Ectodermal cell (in vitro differentiated cells): ENCODE measurements at regions not wholly inside any gene's neighbourhood (a gene's known extent, or its start where the extent isn't known, plus 50 kb on each side); places are given as distances from the start of the nearest gene placed in this dataset.

Experiments used
- H3K27ac ChIP-seq: 2 replicates; pipeline ENCODE4 v1.7.0; 2013; ENCODE audit warnings: mild to moderate bottlenecking, low read depth, low read length; ENCODE audit not compliant: insufficient read depth, poor library complexity, severe bottlenecking
- H3K27me3 ChIP-seq: 2 replicates; pipeline ENCODE4 v1.7.0; 2013; ENCODE audit warnings: mild to moderate bottlenecking, low read length; ENCODE audit not compliant: insufficient read depth, control insufficient read depth, poor library complexity, severe bottlenecking
- H3K36me3 ChIP-seq: one replicate; pipeline ENCODE4 v1.7.0; 2013; ENCODE audit warnings: low read length; ENCODE audit not compliant: control insufficient read depth, insufficient read depth
- H3K4me1 ChIP-seq: one replicate; pipeline ENCODE4 v1.7.0; 2013; ENCODE audit warnings: low read length; ENCODE audit not compliant: control insufficient read depth, insufficient read depth
- H3K4me3 ChIP-seq: 2 replicates; pipeline ENCODE4 v1.7.0; 2013; ENCODE audit warnings: low read depth, low read length, control low read depth; ENCODE audit not compliant: insufficient read depth
- H3K9me3 ChIP-seq: 2 replicates; pipeline ENCODE4 v1.7.0; 2013; ENCODE audit warnings: mild to moderate bottlenecking, low read length, moderate library complexity; ENCODE audit not compliant: control insufficient read depth
- WGBS, 2 experiments: methylation state at CpG; one replicate each; pipeline ENCODE4 v1.1.7; 2013; ENCODE audit warnings: missing lambda C conversion rate in 2 of 2; 5-methylcytosine and 5-hydroxymethylcytosine counted together

- Histone ChIP-seq H3K4me3 (no peak overlapping the region), H3K4me1 (no peaks in the 10 kb centered on the region), H3K27ac (no peak overlapping the region), H3K36me3 (no peaks in the 10 kb centered on the region), H3K27me3 (no peaks in the 10 kb centered on the region), H3K9me3 (no peaks in the 10 kb centered on the region)
- WGBS, 2 experiments: 94 to 95% methylated on average over 6 of the region's 6 CpGs
Measured at GRCh38 chr1:88529581-88529980, 154.5 kb upstream of the PKN2 start.

GRCh38 chr1:88530246-88530645, 153.8 kb upstream of the PKN2 start:
- H3K4me1 ChIP-seq: no peaks in the 10 kb centered on the region
- WGBS, 2 experiments: 88 to 95% methylated on average over 3 of the region's 3 CpGs
- no peak overlapping the region for H3K4me3 ChIP-seq
- H3K9me3 ChIP-seq: no peaks in the 10 kb centered on the region
- H3K27me3 ChIP-seq: no peaks in the 10 kb centered on the region
- no peak overlapping the region for H3K27ac ChIP-seq
- no peaks in the 10 kb centered on the region for H3K36me3 ChIP-seq

GRCh38 chr1:88537787-88538186, 146.3 kb upstream of the PKN2 start:
- H3K4me3 ChIP-seq: no peak overlapping the region
- no peaks in the 10 kb centered on the region for H3K9me3 ChIP-seq
- no peaks in the 10 kb centered on the region for H3K27me3 ChIP-seq
- H3K27ac ChIP-seq: no peak overlapping the region
- no peaks in the 10 kb centered on the region for H3K36me3 ChIP-seq
- no peaks in the 10 kb centered on the region for H3K4me1 ChIP-seq
- WGBS, 2 experiments: 90 to 91% methylated on average over 3 of the region's 3 CpGs

GRCh38 chr1:88538222-88538899, 145.7 kb upstream of the PKN2 start:
- Histone ChIP-seq H3K4me3 (no peak overlapping the region), H3K9me3 (no peaks in the 10 kb centered on the region), H3K4me1 (no peaks in the 10 kb centered on the region), H3K27ac (no peak overlapping the region), H3K27me3 (no peaks in the 10 kb centered on the region), H3K36me3 (no peaks in the 10 kb centered on the region)
- 88 to 100% methylated on average over 2 of the region's 2 CpGs for WGBS, 2 experiments

GRCh38 chr1:88540255-88540654, 143.8 kb upstream of the PKN2 start:
- Histone ChIP-seq H3K36me3 (no peaks in the 10 kb centered on the region), H3K9me3 (no peaks in the 10 kb centered on the region), H3K27me3 (no peaks in the 10 kb centered on the region), H3K4me1 (no peaks in the 10 kb centered on the region), H3K4me3 (no peak overlapping the region), H3K27ac (no peak overlapping the region)
- 100% methylated on average over 1 of the region's 2 CpGs for WGBS, 2 experiments

- H3K27ac ChIP-seq: no peak overlapping the region
- H3K9me3 ChIP-seq: no peaks in the 10 kb centered on the region
- no peaks in the 10 kb centered on the region for H3K4me1 ChIP-seq
- no peak overlapping the region for H3K4me3 ChIP-seq
- 79 to 92% methylated on average over 1 of the region's 1 CpG for WGBS, 2 experiments
- no peaks in the 10 kb centered on the region for H3K36me3 ChIP-seq
- H3K27me3 ChIP-seq: no peaks in the 10 kb centered on the region
Measured at GRCh38 chr1:88541596-88541995, 142.5 kb upstream of the PKN2 start.

GRCh38 chr1:88544195-88544594, 139.9 kb upstream of the PKN2 start:
- Histone ChIP-seq H3K9me3 (no peaks in the 10 kb centered on the region), H3K4me1 (no peaks in the 10 kb centered on the region), H3K27me3 (no peaks in the 10 kb centered on the region), H3K27ac (no peak overlapping the region), H3K4me3 (no peak overlapping the region), H3K36me3 (no peaks in the 10 kb centered on the region)

- Histone ChIP-seq H3K27ac (no peak overlapping the region), H3K4me3 (no peak overlapping the region), H3K27me3 (no peaks in the 10 kb centered on the region), H3K9me3 (no peaks in the 10 kb centered on the region), H3K4me1 (no peaks in the 10 kb centered on the region), H3K36me3 (no peaks in the 10 kb centered on the region)
- no CpG with 5 or more reads among the region's 1 CpG for WGBS, 2 experiments
Measured at GRCh38 chr1:88549536-88549935, 134.5 kb upstream of the PKN2 start.

GRCh38 chr1:88552226-88552625, 131.8 kb upstream of the PKN2 start:
- 100% methylated on average over 2 of the region's 2 CpGs; no CpG with 5 or more reads in 1 of the 2 experiments for WGBS, 2 experiments
- Histone ChIP-seq H3K4me3 (no peak overlapping the region), H3K27me3 (no peaks in the 10 kb centered on the region), H3K4me1 (no peaks in the 10 kb centered on the region), H3K36me3 (no peaks in the 10 kb centered on the region), H3K27ac (no peak overlapping the region), H3K9me3 (no peaks in the 10 kb centered on the region)

- Histone ChIP-seq H3K27ac (no peak overlapping the region), H3K27me3 (no peaks in the 10 kb centered on the region), H3K36me3 (no peaks in the 10 kb centered on the region), H3K4me1 (no peaks in the 10 kb centered on the region), H3K4me3 (no peak overlapping the region), H3K9me3 (no peaks in the 10 kb centered on the region)
- 92 to 97% methylated on average over 2 to 3 of the region's 3 CpGs for WGBS, 2 experiments
Measured at GRCh38 chr1:88557014-88557413, 127.1 kb upstream of the PKN2 start.

GRCh38 chr1:88560621-88561020, 123.5 kb upstream of the PKN2 start:
- H3K4me3 ChIP-seq: no peak overlapping the region
- no peaks in the 10 kb centered on the region for H3K27me3 ChIP-seq
- H3K27ac ChIP-seq: no peak overlapping the region
- H3K36me3 ChIP-seq: no peaks in the 10 kb centered on the region
- H3K9me3 ChIP-seq: no peaks in the 10 kb centered on the region
- H3K4me1 ChIP-seq: no peaks in the 10 kb centered on the region
- WGBS, 2 experiments: 94% methylated on average over 2 to 3 of the region's 3 CpGs
